ENCODE measurements at regions not wholly inside any gene's neighbourhood (a gene's known extent, or its start where the extent isn't known, plus 50 kb on each side); places are given as distances from the start of the nearest gene placed in this dataset.

GRCh38 chr6:53974941-53975340 lies 136.3 kb upstream of the MLIP start:
- H3K27me3 ChIP-seq (ENCODE audit: control insufficient read depth in 3 of 3, insufficient read depth in 3 of 3, low read length in 3 of 3) = no peaks in the 10 kb centered on the region
- no peak overlapping the region for H3K27ac ChIP-seq (ENCODE audit: low read depth in 1 of 3, low read length in 2 of 3)
- DNase-seq (no peak), FAIRE-seq (no peak)
- H3K4me3 ChIP-seq (ENCODE audit: low read depth in 1 of 3, low read length in 3 of 3) = no peak overlapping the region
- H3K4me1 ChIP-seq (ENCODE audit: control insufficient read depth in 3 of 3, insufficient read depth in 2 of 3, low read depth in 1 of 3, low read length in 2 of 3) = no peaks in the 10 kb centered on the region
- H3K36me3 ChIP-seq (ENCODE audit: control insufficient read depth in 3 of 3, insufficient read depth in 2 of 3, low read depth in 1 of 3, low read length in 3 of 3) = no peaks in the 10 kb centered on the region
- H3K9me3 ChIP-seq (ENCODE audit: control insufficient read depth in 2 of 2, insufficient read depth in 1 of 2, low read depth in 1 of 2, low read length in 1 of 2) = no peaks in the 10 kb centered on the region

DNA sequence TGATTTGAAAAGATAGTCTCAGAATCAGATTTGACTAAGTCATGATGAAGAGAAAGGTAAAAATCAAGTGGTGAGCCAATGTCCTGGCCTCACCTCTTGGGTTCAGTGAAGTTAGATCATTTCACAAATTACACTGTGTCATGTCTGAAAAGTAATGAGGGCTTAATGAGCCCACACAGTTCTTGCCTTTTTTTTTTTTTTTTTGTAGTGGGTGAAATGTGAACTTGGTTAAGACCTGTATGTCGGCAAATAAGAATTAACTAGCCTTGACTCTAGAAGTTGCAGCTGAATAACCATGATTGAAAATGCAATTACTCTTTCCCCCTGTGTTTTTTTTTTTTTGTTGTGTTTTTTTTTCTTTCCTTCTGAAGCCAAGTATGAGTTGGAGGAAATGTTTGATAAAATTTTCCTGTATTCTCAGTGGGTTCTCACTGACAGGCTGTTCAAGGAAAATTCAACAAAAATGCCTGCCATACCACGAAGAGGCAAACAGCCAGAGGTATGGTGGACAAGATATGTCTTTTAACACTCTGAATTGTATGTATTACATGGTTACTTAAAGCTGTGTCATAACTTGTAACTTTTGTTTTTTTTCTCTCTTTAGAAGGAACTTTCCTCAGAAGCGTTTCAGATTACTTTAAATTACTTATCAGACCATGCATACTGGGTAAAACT lies 135.2 kb upstream of the MLIP start:
- DNase-seq (no peak), FAIRE-seq (no peak)
- no peaks in the 10 kb centered on the region for H3K36me3 ChIP-seq (ENCODE audit: control insufficient read depth in 3 of 3, insufficient read depth in 2 of 3, low read depth in 1 of 3, low read length in 3 of 3)
- no peaks in the 10 kb centered on the region for H3K4me1 ChIP-seq (ENCODE audit: control insufficient read depth in 3 of 3, insufficient read depth in 2 of 3, low read depth in 1 of 3, low read length in 2 of 3)
- no peak overlapping the region for H3K4me3 ChIP-seq (ENCODE audit: low read depth in 1 of 3, low read length in 3 of 3)
- no peak overlapping the region for H3K27ac ChIP-seq (ENCODE audit: low read depth in 1 of 3, low read length in 2 of 3)
- H3K27me3 ChIP-seq (ENCODE audit: control insufficient read depth in 3 of 3, insufficient read depth in 3 of 3, low read length in 3 of 3) = no peaks in the 10 kb centered on the region
- no peaks in the 10 kb centered on the region for H3K9me3 ChIP-seq (ENCODE audit: control insufficient read depth in 2 of 2, insufficient read depth in 1 of 2, low read depth in 1 of 2, low read length in 1 of 2)
- 77 to 85% (median 80%) methylated on average over 3 of the region's 3 CpGs for WGBS, 3 donors

- no peaks in the 10 kb centered on the region for H3K9me3 ChIP-seq (ENCODE audit: control insufficient read depth in 2 of 2, insufficient read depth in 1 of 2, low read depth in 1 of 2, low read length in 1 of 2)
- H3K36me3 ChIP-seq (ENCODE audit: control insufficient read depth in 3 of 3, insufficient read depth in 2 of 3, low read depth in 1 of 3, low read length in 3 of 3) = no peaks in the 10 kb centered on the region
- DNase-seq (no peak), FAIRE-seq (no peak)
- no peaks in the 10 kb centered on the region for H3K4me1 ChIP-seq (ENCODE audit: control insufficient read depth in 3 of 3, insufficient read depth in 2 of 3, low read depth in 1 of 3, low read length in 2 of 3)
- H3K27me3 ChIP-seq (ENCODE audit: control insufficient read depth in 3 of 3, insufficient read depth in 3 of 3, low read length in 3 of 3) = no peaks in the 10 kb centered on the region
- WGBS, 3 donors = 59 to 77% (median 76%) methylated on average over 1 of the region's 1 CpG
- no peak overlapping the region for H3K27ac ChIP-seq (ENCODE audit: low read depth in 1 of 3, low read length in 2 of 3)
- no peak overlapping the region for H3K4me3 ChIP-seq (ENCODE audit: low read depth in 1 of 3, low read length in 3 of 3)
Measured at GRCh38 chr6:53977551-53977950, 133.7 kb upstream of the MLIP start.

GRCh38 chr6:53979468-53980067 lies 131.7 kb upstream of the MLIP start:
- DNase-seq (peak; percentile 35 to 48), FAIRE-seq (peak; percentile 80)
- H3K9me3 ChIP-seq (ENCODE audit: control insufficient read depth in 2 of 2, insufficient read depth in 1 of 2, low read depth in 1 of 2, low read length in 1 of 2) = no peaks in the 10 kb centered on the region

DNA sequence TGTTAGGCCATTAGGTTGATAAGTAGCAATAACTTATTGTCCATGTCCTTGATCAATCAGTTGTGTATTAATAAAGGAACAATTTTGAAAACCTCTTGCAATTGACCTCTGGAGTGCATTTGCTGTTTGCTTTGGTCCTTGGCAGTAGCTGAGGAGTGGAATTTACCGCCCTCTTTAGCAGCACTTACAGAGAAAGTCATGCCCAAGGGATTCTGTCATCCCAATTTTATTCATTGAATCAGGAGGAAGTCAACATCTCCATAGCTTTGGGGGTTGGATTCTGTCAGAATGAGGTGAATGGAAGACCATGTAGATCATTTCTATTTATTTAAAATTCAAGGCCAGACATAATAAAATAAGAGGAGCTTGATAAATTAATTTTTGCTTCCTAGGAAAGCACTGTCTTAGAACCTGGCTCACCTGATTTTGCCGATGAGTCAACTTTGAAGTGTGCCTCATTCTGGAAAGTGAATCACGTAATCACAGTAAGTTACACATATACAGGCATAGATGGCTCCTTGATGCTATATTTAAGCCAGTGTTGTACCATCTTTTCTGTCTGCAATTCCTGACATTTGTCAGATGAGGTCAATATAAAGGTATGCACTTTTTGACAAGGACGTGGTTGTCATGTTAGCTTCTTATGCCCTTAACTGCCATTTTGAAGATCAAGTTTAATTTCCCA lies 128.7 kb upstream of the MLIP start:
- H3K4me1 ChIP-seq (ENCODE audit: control insufficient read depth in 3 of 3, insufficient read depth in 2 of 3, low read depth in 1 of 3, low read length in 2 of 3) = no peaks in the 10 kb centered on the region
- H3K27ac ChIP-seq (ENCODE audit: low read depth in 1 of 3, low read length in 2 of 3) = no peak overlapping the region
- FAIRE-seq = no peak
- no peaks in the 10 kb centered on the region for H3K36me3 ChIP-seq (ENCODE audit: control insufficient read depth in 3 of 3, insufficient read depth in 2 of 3, low read depth in 1 of 3, low read length in 3 of 3)
- no peak overlapping the region for H3K4me3 ChIP-seq (ENCODE audit: low read depth in 1 of 3, low read length in 3 of 3)
- H3K9me3 ChIP-seq (ENCODE audit: control insufficient read depth in 2 of 2, insufficient read depth in 1 of 2, low read depth in 1 of 2, low read length in 1 of 2) = no peaks in the 10 kb centered on the region
- no peaks in the 10 kb centered on the region for H3K27me3 ChIP-seq (ENCODE audit: control insufficient read depth in 3 of 3, insufficient read depth in 3 of 3, low read length in 3 of 3)
- WGBS, 3 donors = 80 to 93% (median 91%) methylated on average over 4 of the region's 4 CpGs
- no peak for DNase-seq

More at GRCh38 chr6:53979468-53980067, 131.7 kb upstream of the MLIP start:
- H3K4me3 ChIP-seq (ENCODE audit: low read depth in 1 of 3, low read length in 3 of 3) = no peak overlapping the region
- no peak overlapping the region for H3K27ac ChIP-seq (ENCODE audit: low read depth in 1 of 3, low read length in 2 of 3)
- no peaks in the 10 kb centered on the region for H3K27me3 ChIP-seq (ENCODE audit: control insufficient read depth in 3 of 3, insufficient read depth in 3 of 3, low read length in 3 of 3)
- H3K36me3 ChIP-seq (ENCODE audit: control insufficient read depth in 3 of 3, insufficient read depth in 2 of 3, low read depth in 1 of 3, low read length in 3 of 3) = no peaks in the 10 kb centered on the region
- no peaks in the 10 kb centered on the region for H3K4me1 ChIP-seq (ENCODE audit: control insufficient read depth in 3 of 3, insufficient read depth in 2 of 3, low read depth in 1 of 3, low read length in 2 of 3)

GRCh38 chr6:53983301-53983700 lies 127.9 kb upstream of the MLIP start:
- no peaks in the 10 kb centered on the region for H3K9me3 ChIP-seq (ENCODE audit: control insufficient read depth in 2 of 2, insufficient read depth in 1 of 2, low read depth in 1 of 2, low read length in 1 of 2)
- no peak overlapping the region for H3K27ac ChIP-seq (ENCODE audit: low read depth in 1 of 3, low read length in 2 of 3)
- H3K4me1 ChIP-seq (ENCODE audit: control insufficient read depth in 3 of 3, insufficient read depth in 2 of 3, low read depth in 1 of 3, low read length in 2 of 3) = peaks cover 0 to 1% (median 0%) of the 10 kb centered on the region in 3 donors
- no peaks in the 10 kb centered on the region for H3K27me3 ChIP-seq (ENCODE audit: control insufficient read depth in 3 of 3, insufficient read depth in 3 of 3, low read length in 3 of 3)
- WGBS, 3 donors = 0% methylated on average over 1 of the region's 1 CpG
- DNase-seq = no peak
- no peaks in the 10 kb centered on the region for H3K36me3 ChIP-seq (ENCODE audit: control insufficient read depth in 3 of 3, insufficient read depth in 2 of 3, low read depth in 1 of 3, low read length in 3 of 3)
- FAIRE-seq = no peak
- no peak overlapping the region for H3K4me3 ChIP-seq (ENCODE audit: low read depth in 1 of 3, low read length in 3 of 3)

GRCh38 chr6:53984163-53984562 lies 127.1 kb upstream of the MLIP start:
- H3K9me3 ChIP-seq (ENCODE audit: control insufficient read depth in 2 of 2, insufficient read depth in 1 of 2, low read depth in 1 of 2, low read length in 1 of 2) = no peaks in the 10 kb centered on the region
- no peaks in the 10 kb centered on the region for H3K36me3 ChIP-seq (ENCODE audit: control insufficient read depth in 3 of 3, insufficient read depth in 2 of 3, low read depth in 1 of 3, low read length in 3 of 3)
- FAIRE-seq (no peak), DNase-seq (no peak)
- H3K4me1 ChIP-seq (ENCODE audit: control insufficient read depth in 3 of 3, insufficient read depth in 2 of 3, low read depth in 1 of 3, low read length in 2 of 3) = peaks cover 0 to 2% (median 0%) of the 10 kb centered on the region in 3 donors
- H3K27me3 ChIP-seq (ENCODE audit: control insufficient read depth in 3 of 3, insufficient read depth in 3 of 3, low read length in 3 of 3) = no peaks in the 10 kb centered on the region
- H3K27ac ChIP-seq (ENCODE audit: low read depth in 1 of 3, low read length in 2 of 3) = no peak overlapping the region
- 73 to 84% (median 80%) methylated on average over 2 of the region's 2 CpGs for whole genome bisulfite sequencing, 3 donors
- H3K4me3 ChIP-seq (ENCODE audit: low read depth in 1 of 3, low read length in 3 of 3) = no peak overlapping the region

DNA sequence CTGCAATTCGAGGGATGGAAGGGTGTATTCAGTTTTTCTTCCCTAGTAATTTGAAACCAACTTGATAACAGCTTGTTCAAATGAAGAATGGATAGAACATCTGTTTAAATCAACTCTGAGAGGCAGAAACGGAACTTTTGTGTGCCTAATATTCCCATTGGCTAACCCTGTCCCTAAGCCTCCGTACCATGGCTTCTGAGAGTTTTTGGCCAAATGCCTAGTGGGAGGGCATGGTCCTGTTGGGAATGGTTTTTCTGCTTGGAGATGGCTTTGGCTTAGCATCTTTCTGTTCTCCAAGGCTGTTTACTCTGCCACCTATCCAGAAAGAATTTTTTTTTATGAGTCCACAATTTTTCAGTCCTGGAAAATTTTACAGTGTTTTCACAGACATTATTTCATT lies 126.7 kb upstream of the MLIP start:
- Histone ChIP-seq H3K27ac (ENCODE audit: low read depth in 1 of 3, low read length in 2 of 3) (no peak overlapping the region), H3K4me1 (ENCODE audit: control insufficient read depth in 3 of 3, insufficient read depth in 2 of 3, low read depth in 1 of 3, low read length in 2 of 3) (peaks cover 0 to 2% (median 0%) of the 10 kb centered on the region in 3 donors), H3K27me3 (ENCODE audit: control insufficient read depth in 3 of 3, insufficient read depth in 3 of 3, low read length in 3 of 3) (no peaks in the 10 kb centered on the region), H3K36me3 (ENCODE audit: control insufficient read depth in 3 of 3, insufficient read depth in 2 of 3, low read depth in 1 of 3, low read length in 3 of 3) (no peaks in the 10 kb centered on the region), H3K4me3 (ENCODE audit: low read depth in 1 of 3, low read length in 3 of 3) (no peak overlapping the region), H3K9me3 (ENCODE audit: control insufficient read depth in 2 of 2, insufficient read depth in 1 of 2, low read depth in 1 of 2, low read length in 1 of 2) (no peaks in the 10 kb centered on the region)
- FAIRE-seq (no peak), DNase-seq (no peak)
- 44 to 46% (median 46%) methylated on average over 3 of the region's 3 CpGs for WGBS, 3 donors
